ENCODE measurements at regions not wholly inside any gene's neighbourhood (a gene's known extent, or its start where the extent isn't known, plus 50 kb on each side); places are given as distances from the start of the nearest gene placed in this dataset.
A peak's percentile ranks its signal among the peaks of the same experiment; 100 is the strongest.

GRCh38 chr4:67234296-67234695, 311.0 kb downstream of the CENPC start:
- H3K79me2 ChIP-seq (ENCODE audit: control insufficient read depth, insufficient read depth, low read length): no peaks in the 10 kb centered on the region
- H3K27me3 ChIP-seq (ENCODE audit: control insufficient read depth, insufficient read depth, low read length): no peaks in the 10 kb centered on the region
- H3K27ac ChIP-seq (ENCODE audit: insufficient read depth, low read length): no peak overlapping the region
- H3K4me3 ChIP-seq (replicated peaks in 1 of 4; ENCODE audit: control extremely low read depth in 1 of 4, insufficient read depth in 1 of 4, low read depth in 3 of 4, low read length in 4 of 4): no peak overlapping the region
- no peaks in the 10 kb centered on the region for H3K4me1 ChIP-seq (ENCODE audit: control insufficient read depth, extremely low read depth, insufficient read depth, low read length)
- H2AFZ ChIP-seq (ENCODE audit: low read length): no peak overlapping the region
- no peaks in the 10 kb centered on the region for H4K20me1 ChIP-seq (ENCODE audit: control insufficient read depth, extremely low read depth, insufficient read depth, low read length)
- no peak overlapping the region for H3K4me2 ChIP-seq (ENCODE audit: extremely low read depth, insufficient read depth, low read length)
- H3K36me3 ChIP-seq (ENCODE audit: control insufficient read depth, insufficient read depth, low read length): no peaks in the 10 kb centered on the region
- no peaks in the 10 kb centered on the region for H3K9me3 ChIP-seq (ENCODE audit: control insufficient read depth, insufficient read depth, low read depth, low read length)
- no peak for TF ChIP-seq CTCF (conservative IDR thresholded peaks at IDR 0.05 in 1 of 2, IDR thresholded peaks at IDR 0.05 in 1 of 2; ENCODE audit: low read depth in 1 of 2, low read length in 2 of 2)
- no peak for TF ChIP-seq EZH2 (IDR thresholded peaks at IDR 0.05; ENCODE audit: low read length, missing control alignments)
- no peak overlapping the region for H3K9ac ChIP-seq (ENCODE audit: insufficient read depth, low read length)
- peak in 1 of 2 donors; percentile 66 for DNase-seq (ENCODE audit: low read depth in 2 of 2)

GRCh38 chr4:67229148-67229547, 316.2 kb downstream of the CENPC start:
- Histone ChIP-seq H3K36me3 (ENCODE audit: control insufficient read depth, insufficient read depth, low read length) (no peaks in the 10 kb centered on the region), H3K9ac (ENCODE audit: insufficient read depth, low read length) (no peak overlapping the region), H3K4me2 (ENCODE audit: extremely low read depth, insufficient read depth, low read length) (no peak overlapping the region), H3K79me2 (ENCODE audit: control insufficient read depth, insufficient read depth, low read length) (no peaks in the 10 kb centered on the region), H3K9me3 (ENCODE audit: control insufficient read depth, insufficient read depth, low read depth, low read length) (no peaks in the 10 kb centered on the region), H3K4me3 (replicated peaks in 1 of 4; ENCODE audit: control extremely low read depth in 1 of 4, insufficient read depth in 1 of 4, low read depth in 3 of 4, low read length in 4 of 4) (no peak overlapping the region), H4K20me1 (ENCODE audit: control insufficient read depth, extremely low read depth, insufficient read depth, low read length) (no peaks in the 10 kb centered on the region), H3K27me3 (ENCODE audit: control insufficient read depth, insufficient read depth, low read length) (no peaks in the 10 kb centered on the region), H2AFZ (ENCODE audit: low read length) (no peak overlapping the region), H3K4me1 (ENCODE audit: control insufficient read depth, extremely low read depth, insufficient read depth, low read length) (no peaks in the 10 kb centered on the region), H3K27ac (ENCODE audit: insufficient read depth, low read length) (no peak overlapping the region)
- TF ChIP-seq EZH2 (IDR thresholded peaks at IDR 0.05; ENCODE audit: low read length, missing control alignments) (no peak), CTCF (conservative IDR thresholded peaks at IDR 0.05 in 1 of 2, IDR thresholded peaks at IDR 0.05 in 1 of 2; ENCODE audit: low read depth in 1 of 2, low read length in 2 of 2) (no peak)
- DNase-seq (ENCODE audit: low read depth in 2 of 2): no peak

GRCh38 chr4:67220861-67221260, 324.4 kb downstream of the CENPC start:
- Histone ChIP-seq H4K20me1 (ENCODE audit: control insufficient read depth, extremely low read depth, insufficient read depth, low read length) (no peaks in the 10 kb centered on the region), H3K79me2 (ENCODE audit: control insufficient read depth, insufficient read depth, low read length) (no peaks in the 10 kb centered on the region), H3K36me3 (ENCODE audit: control insufficient read depth, insufficient read depth, low read length) (no peaks in the 10 kb centered on the region), H3K4me2 (ENCODE audit: extremely low read depth, insufficient read depth, low read length) (no peak overlapping the region), H3K4me1 (ENCODE audit: control insufficient read depth, extremely low read depth, insufficient read depth, low read length) (no peaks in the 10 kb centered on the region), H3K27ac (ENCODE audit: insufficient read depth, low read length) (no peak overlapping the region), H3K27me3 (ENCODE audit: control insufficient read depth, insufficient read depth, low read length) (no peaks in the 10 kb centered on the region), H3K9ac (ENCODE audit: insufficient read depth, low read length) (no peak overlapping the region), H3K9me3 (ENCODE audit: control insufficient read depth, insufficient read depth, low read depth, low read length) (no peaks in the 10 kb centered on the region), H3K4me3 (replicated peaks in 1 of 4; ENCODE audit: control extremely low read depth in 1 of 4, insufficient read depth in 1 of 4, low read depth in 3 of 4, low read length in 4 of 4) (no peak overlapping the region), H2AFZ (ENCODE audit: low read length) (no peak overlapping the region)
- DNase-seq (ENCODE audit: low read depth in 2 of 2): no peak
- no peak for TF ChIP-seq CTCF (conservative IDR thresholded peaks at IDR 0.05 in 1 of 2, IDR thresholded peaks at IDR 0.05 in 1 of 2; ENCODE audit: low read depth in 1 of 2, low read length in 2 of 2)
- no peak for TF ChIP-seq EZH2 (IDR thresholded peaks at IDR 0.05; ENCODE audit: low read length, missing control alignments)
